Activated CD8-positive, alpha-beta memory T cell treated with anti-CD3 and anti-CD28 coated beads, Interleukin-2, amount 50 U/mL, for 48 hours (primary cell): ENCODE measurements at regions not wholly inside any gene's neighbourhood (a gene's known extent, or its start where the extent isn't known, plus 50 kb on each side); places are given as distances from the start of the nearest gene placed in this dataset.

ENCODE experiments used
- DNase-seq: peaks from one replicate; pipeline ENCODE4 v3.0.0-alpha.2; 2020

DNA sequence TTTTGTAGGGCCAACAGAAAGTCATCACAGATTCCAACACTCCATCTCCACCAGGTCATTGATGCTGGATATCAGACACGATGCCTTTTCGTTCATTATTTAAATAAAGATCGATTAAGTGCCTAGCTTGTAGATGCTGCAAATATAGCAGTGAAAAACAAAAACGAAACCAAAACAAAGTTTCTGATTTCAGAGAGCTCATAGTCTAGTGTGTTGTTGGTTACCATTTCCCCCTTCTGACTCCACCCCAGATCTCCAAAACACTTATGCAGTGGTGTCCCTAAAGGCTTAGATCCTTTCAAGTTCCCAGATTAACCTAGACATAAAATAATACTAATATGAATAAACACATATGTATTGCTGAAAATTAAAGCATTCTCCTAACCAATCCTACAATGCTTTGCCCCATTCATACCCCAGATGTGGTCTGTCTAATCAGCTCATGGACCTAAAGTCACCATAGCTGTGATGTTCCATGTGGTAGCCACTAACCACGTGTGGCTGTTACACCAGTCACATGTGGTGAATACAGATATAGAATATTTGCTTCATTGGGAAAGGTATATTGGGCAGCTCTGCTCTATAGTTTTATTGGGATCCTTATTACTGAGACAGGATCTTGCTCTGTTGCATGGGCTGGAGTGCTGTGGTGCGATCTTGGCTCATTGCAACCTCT lies 787.2 kb downstream of the TDRD15 start:
- no peak for DNase-seq

DNA sequence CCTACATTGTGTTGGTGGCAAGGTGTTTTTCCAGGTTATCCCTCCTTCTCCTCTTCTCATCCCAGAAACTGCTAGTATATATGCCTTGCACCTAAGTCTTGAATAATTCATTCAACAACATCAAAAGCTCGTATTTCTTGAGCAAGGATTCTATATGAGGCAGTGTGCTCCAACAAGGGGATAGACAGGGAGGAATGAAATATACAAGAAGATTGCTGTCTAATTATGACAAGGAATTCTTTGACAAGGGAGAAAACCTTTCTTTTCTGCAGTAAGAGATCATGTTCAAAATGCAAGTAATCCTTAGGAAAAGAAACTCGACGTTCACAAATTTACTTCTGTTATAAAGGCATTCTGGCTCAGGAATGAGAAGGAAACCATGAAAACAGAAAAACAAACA lies 788.6 kb downstream of the TDRD15 start:
- no peak for DNase-seq

DNA sequence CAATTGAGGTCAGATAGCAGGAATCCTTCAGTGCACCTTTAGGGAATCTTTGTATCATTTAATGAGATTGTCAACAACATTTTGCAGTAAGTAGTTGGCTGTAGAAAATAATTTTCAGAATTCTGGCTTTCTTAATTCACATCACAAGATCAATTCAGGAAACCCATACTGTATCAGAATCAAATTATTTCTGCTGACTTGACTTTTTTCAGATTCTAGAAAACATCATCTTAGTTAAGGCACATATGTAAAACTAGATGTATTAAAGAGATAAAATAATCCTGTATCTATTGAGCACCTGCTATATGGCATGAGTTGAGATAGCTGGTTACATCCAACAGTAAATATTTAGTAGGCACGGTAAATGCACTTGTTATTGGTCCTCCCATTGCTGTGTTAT lies 791.4 kb downstream of the TDRD15 start:
- DNase-seq: no peak

DNA sequence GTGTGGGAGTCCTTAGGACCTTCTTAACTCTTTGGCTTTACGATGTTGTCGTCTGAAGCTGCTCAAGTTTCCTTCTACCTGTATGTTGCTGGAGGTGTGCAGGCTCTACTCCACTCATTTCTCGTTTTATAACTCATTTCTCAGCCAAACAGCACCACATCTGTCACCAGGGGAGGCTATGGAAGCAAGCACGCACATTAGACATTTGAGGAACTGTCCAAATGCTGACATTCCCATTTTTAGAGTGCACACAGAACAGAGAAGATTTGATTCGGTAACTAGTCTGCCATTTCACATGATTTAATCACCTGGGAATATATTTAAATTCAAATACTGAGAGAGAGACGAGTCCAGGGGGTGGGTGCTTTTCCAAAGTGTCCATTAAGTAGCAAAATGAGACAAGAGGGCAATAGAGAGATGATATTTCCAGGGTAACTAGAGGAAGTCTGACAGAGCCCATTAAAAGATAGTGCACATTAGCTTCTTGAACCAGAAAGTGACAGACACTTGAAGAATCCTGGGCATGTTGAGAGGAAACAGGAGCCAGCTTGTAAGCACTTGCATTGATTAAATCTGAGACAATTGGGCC lies 793.3 kb downstream of the TDRD15 start:
- no peak for DNase-seq

DNA sequence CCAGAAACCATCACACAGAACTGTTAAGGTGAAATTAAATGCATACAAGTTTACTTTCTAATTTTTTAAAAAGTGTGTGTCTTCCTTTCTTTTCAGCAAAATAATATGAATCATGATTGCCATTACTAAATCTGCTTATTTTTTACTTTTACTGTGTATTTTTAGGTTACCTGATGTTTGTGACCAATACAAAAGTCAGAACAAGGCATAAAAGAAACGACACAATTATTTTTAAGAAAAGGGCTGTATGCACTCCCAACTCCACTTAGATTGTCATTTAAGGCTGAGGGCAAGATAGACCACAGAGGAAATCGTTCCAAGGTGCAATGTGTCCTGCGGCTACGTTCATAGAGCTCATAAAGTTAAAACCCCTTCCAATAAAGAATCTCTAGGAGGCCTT lies 797.0 kb downstream of the TDRD15 start:
- DNase-seq: no peak

DNA sequence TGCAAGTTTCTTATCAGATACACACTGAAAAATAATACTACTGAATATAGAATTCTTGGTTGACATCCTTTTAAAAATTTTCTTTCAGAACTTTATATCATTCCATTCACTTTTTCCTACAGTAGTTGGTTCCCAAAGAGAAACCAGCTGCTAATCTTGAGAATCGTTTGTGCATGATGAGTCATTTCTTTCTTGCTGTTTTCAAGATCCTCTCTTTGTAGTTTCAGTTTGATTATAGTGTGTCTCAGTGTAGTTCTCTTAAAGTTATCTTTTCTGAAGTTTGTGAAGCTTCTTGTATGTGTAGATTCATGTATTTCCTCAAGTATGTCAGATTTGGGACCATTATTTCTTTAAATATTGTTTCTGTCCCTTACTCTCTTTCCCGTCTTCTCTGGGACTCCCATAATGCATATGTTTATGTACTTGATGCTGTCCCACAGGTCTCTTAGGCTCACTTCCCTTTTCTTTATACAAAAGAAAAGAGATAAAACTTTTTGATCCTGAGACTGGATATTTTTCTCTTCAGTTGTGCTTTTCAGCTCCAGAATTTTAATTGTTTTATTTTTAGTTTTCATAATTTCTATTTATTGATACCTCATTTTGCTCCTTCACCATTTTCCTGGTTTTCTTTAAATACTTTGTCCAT lies 801.0 kb downstream of the TDRD15 start:
- DNase-seq: no peak

DNA sequence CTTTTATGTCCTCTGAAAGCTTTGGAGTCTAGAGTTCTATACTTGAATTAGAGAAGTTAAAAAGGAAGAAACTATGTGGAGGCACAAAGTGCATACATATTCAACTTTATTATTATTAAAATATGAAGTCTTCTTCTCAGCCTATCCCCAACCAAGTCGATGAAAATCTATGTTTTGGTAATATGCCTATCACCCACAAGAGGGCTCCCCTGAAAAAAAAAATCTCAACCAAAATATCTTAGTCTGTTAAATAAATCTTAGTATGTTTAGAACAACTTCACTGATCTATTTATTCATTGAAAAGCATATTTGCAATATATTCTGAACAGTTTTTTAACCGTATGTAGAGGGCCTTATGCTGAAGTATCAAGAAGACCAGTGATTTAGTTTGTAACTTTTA lies 804.5 kb downstream of the TDRD15 start:
- DNase-seq: no peak

DNA sequence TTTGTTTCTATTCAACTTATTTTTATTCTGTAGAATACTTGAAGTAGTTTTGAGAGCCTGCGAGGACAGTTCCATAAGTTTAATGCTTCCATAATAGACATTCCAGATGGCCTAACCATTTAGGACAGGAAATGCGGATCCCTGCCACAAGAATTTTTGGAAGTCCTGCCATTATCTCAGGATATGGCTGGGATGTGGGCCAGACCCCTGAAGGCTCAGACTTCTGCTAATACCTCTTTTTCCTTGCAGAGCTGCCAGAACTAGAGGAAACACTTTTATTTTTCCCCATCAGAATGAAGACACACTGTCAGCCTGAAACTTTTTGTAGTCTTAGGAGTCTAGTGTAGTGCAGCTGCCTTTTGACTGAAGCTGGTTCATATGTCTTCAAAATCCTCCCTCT lies 806.5 kb downstream of the TDRD15 start:
- DNase-seq: no peak

DNA sequence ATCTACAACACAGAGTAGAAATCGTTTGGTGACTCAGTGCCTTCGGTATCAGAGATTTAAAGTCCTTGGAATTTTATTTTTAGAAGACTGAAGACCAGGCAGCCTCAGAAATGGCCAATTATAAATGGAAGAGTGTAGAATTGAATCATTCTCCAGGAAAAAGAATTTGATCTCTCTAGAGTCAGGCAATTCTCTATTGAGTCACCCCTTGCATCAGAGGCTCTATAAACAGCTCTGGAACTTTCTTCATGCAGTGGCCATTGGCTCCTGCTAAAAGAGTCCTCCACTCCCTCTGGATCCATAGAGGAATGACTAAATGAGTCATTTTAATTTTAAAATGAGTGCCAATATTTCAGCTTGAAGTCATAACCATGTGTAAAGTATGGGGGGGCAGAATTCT lies 816.2 kb downstream of the TDRD15 start:
- no peak for DNase-seq

DNA sequence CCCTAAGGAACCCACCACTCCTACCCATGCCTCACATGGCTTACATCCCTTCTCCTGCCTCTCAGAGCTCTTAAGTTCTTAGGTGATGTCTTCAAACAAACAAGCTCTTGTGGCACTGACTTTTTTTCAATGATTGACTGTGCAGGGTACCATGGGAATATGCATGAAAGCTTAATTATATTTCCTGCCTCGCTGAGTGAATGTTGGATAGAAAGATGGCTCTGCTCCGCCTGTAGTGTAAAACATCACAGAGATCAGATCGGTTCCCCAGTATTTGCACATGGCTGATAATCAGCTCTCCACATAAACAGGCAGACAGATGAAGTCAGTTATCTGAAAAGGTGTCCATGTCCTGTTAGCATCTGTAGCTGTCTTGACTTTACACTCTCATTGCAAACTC lies 820.8 kb downstream of the TDRD15 start:
- DNase-seq: no peak

DNA sequence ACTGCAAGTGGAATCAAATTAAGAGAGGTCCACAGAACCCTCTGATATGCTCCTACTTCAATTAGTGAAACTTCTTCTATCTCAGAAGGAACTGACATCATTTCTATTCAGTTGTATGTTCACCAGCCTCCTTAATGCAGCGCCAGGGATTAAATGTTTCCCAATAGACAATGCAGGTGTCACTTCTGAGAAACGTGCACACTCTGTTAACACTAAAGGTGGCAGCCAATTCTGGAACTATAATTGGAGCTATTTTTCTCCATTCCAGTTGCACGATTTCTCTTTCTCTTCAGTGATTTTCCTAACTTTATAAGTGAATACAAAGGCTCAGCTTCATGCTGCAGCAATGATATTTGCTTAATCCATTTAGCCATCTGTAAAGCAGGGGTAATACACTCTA lies 821.9 kb downstream of the TDRD15 start:
- no peak for DNase-seq

DNA sequence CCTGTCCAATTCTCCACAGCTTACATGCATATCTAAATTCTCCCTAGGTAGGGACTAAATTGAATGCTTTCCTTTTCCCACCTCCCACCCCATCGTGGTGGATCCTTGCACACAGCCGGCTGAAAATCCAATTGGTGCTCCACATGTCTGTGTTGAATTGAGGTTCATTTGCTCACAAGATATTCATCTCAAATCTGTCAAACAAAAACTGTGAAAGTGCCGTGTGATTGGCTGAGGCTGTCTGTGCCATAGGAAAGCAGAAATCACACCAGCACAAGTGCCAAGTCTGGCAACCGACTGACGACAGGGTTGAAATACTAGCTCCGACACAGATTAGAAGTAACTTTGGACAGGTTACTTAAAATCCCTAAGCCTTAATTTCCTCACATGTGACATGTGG lies 823.3 kb downstream of the TDRD15 start:
- no peak for DNase-seq

DNA sequence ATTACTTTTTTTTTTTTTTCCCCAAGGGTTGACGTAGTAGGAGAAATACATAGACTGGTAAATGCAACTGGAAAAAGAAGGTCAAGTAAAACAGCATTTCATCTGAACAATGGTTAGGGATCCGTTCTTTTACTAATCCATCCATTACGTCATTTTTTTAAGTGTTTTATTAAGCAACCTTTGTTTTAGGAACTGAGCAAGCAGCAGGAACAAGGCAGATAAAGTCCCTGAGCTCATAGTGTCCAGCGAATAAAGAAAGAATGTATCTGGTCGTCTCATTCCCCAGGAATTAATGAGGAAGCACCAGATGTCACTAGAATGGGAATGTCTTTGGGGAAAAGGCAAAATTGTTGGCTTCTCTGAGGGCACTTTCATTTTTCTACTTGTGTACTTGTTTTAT lies 842.4 kb downstream of the TDRD15 start:
- DNase-seq: no peak

DNA sequence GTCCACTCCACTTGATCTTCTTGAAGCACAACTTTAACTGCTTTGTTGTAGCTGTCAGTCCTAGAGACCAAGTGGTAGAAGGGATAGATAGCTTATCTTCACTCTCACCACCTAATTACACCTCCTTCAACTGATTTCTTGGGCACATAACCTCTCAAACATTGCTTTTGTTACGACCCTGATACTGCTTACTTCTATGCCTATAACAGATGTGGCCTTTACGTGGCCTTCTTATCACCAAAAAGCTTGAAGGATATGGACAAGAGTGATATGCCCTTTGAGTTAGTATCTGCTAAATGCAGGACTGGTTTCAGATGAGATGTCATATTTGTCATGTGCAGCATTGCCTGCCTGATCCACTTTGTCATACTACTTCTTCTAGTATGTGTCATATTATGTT lies 847.2 kb downstream of the TDRD15 start:
- DNase-seq: no peak

DNA sequence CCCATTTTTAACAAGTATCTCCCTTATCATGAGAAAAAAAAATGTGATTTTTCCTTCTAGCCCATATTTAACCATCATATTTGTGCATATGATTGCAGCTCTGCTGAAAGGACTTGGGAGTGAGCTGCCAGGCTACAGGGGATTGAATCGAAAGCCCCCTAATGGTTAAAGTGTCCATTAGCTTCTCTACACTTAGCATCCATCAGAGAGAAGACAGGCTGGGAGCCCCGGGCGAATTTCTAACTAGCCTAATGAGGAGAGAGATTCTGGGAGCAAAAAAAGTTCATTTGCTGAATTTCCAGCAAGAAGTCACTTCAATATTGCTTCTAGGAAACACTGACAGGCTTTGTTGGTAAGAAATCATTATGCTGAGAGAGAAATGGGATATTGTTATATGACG lies 848.8 kb downstream of the TDRD15 start:
- DNase-seq: no peak

DNA sequence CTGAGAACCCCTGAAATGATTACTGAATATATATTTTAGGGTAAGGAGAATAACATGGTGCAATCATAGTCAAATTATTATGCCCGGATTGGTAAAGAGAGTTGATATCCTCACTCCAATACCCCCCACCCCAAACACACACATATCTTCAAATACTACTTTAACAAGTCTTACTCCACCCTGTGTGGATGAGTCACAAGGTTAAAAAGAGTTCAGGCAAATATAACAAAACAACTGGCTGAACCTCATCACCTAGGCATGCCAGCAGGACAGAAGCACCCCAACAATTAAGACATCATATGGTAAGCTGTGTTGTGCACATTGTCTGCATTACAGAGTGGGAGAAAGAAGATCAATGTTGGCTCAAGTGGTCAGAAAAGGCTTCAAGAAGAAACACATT lies 857.4 kb downstream of the TDRD15 start:
- DNase-seq: no peak

DNA sequence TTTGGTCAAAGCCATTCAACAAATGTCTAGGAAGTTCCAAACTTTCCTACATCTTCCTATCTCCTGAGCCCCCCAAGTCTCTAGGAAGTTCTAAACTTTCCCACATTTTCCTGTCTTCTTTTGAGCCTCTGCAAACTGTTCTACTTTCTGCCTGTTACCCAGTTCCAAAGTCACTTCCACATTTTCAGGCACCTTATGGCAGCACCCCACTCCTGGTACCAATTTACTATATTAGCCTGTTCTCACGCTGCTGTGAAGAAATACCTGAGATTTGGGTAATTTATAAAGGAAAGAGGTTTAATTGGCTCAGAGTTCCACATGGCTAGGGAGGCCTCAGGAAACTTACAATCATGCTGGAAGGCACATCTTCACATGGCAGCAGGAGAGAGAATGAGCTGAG lies 869.2 kb downstream of the TDRD15 start:
- DNase-seq: no peak

DNA sequence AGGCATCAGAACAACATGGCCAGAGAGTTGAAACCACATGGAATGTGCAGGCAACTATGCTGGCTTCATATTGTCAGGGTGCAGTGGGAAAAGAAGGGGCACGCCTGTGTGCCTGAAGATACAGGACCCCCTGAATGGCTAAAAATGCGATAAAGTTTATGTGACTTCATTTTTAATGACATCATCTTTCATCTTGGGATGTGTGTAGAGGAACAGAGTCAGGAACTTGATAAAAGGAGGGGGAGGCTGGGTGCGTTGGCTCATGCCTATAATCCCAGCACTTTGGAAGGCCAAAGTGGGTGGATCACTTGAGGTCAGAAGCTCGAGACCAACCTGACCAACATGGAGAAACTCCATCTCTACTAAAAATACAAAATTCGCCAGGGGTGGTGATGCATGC lies 872.6 kb downstream of the TDRD15 start:
- DNase-seq: no peak

DNA sequence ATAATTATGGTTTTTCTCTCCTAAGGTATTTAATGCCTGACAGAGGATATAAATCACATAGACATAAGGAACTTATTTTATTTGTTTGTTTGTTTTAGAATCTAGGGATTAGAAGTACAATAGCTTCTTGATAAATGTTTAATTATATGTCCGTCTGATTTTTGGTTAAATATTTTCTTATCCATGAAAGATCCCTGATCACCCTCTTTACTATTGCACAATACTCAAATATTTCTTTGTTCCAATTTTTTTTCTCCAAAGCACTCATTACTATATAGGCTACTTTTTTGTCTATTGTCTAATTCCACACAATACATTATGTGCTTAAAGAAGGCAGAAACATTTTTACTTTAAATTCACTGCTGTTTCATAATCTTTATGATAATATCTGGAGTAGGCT lies 875.8 kb downstream of the TDRD15 start:
- DNase-seq: no peak

DNA sequence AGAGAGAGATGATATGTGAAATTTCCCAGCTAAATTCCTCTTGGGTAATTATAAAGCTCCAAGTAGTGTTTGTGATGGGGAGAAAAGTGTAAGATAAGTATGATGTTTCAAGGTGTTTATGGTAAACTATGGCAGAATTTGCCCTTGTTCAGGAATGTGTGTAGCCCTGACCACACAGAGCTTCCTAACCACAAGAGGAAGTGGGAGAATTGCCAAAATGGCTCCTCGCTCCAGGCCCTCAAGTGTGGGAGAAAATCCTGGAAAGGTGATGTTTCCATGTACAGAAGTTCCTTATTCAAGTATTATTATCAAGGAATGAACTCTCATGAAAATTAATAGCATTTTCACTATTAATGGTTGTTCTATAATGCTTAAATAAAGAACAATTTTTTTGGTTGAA lies 878.3 kb downstream of the TDRD15 start:
- no peak for DNase-seq

DNA sequence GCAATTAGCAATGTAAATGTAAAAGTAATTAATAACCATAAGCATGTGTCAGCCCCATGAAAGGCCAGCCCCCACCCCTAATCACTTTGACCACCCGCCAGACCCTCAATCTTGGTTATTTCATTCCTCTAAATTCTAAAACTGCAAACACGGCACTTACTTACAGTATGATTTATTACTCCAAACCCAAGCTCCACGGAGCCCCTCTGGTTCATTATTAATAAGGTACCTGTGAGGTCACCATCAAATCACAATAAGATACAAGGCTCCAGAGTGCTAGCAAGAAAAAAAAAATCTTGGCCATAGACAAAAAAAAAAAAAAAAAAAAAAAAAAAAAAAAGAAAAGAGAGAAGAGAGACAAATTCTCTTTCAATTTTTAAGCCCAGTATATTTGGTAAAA lies 879.5 kb downstream of the TDRD15 start:
- no peak for DNase-seq

DNA sequence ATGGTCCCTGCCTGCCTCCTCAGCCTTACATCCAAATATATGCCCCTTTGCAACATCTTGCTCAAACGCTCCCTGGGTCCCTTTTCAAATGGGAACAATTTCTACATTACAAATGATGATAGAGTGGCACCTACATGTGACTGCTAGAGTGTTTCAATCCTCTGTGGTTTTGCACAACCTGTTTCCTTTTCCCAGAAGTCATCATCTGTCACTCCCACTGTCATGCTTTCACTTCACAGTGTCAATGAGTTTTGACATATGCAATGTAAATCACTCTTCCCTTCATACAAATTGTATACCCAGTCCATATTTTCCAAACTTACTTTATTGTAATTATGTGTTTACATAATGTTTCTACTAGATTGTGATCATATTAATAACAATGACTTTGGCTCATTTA lies 887.3 kb downstream of the TDRD15 start:
- DNase-seq: no peak

DNA sequence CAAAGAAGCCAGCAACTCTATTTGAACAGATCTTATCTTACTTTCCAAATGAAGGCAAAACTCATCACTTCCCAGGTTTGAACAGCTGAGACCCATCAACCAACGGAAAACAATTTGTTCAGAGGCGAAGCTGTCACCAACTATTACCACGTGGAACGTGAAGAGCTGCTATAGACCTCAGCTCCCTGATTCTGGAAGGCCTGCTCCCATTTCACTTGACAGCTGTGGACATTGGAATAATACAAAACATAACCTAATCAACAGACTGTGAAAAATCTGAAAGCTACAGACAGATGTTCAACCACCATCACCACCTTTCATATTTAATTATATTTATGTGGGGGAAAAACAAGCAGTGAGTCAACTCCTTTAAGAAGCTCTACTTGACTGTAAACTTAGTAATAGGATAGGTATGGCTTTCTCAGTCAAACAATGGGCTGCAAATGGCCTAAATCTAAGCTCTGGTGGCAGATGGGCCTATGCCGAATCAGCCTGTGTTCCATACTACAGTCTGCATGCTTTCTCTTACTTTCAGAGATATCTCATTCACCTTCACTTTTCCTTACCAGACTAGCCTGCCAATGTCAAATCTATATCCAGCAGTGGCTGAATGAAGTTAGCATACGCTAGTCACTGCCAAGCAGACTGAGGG lies 896.4 kb downstream of the TDRD15 start:
- no peak for DNase-seq

DNA sequence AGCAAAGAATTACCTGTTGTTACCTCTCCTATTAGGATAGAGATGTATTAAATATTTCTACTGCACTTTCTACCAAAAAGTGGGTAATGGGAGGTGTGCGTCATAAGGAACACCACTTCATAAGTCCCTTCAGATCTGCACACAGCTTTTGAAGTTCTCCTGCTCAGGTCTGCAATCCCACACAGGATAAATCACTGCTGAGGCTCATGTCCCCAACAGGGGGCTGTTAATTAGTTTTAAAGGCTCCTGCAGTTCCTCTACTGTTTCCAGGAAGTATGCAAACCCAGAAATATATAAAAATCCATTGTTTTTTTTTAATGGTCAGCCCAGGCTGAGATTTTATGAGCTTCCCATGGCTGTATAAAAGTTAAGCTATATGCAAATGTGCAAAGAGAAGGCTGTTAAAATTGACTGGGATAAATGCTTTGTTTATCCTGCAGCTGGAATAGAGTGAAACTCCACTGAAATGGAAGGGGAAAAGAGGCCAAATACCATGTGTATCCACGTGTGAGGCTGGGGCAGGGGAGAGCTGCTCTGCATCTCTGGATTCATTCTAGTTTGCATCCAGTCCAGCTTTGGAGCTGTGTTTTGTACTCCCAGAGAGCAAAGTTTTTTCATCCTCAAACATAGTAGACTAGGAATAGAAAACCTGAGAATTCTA lies 903.7 kb downstream of the TDRD15 start:
- DNase-seq: no peak
